ENCODE measurements at regions not wholly inside any gene's neighbourhood (a gene's known extent, or its start where the extent isn't known, plus 50 kb on each side); places are given as distances from the start of the nearest gene placed in this dataset.

- DNase-seq: no peak
- Histone ChIP-seq H3K4me1 (ENCODE audit: control insufficient read depth, insufficient read depth, low read length, poor library complexity, severe bottlenecking) (no peaks in the 10 kb centered on the region), H3K4me3 (ENCODE audit: insufficient read depth, low read depth, low read length, poor library complexity, severe bottlenecking) (no peak overlapping the region), H3K36me3 (ENCODE audit: control insufficient read depth, insufficient read depth, low read length) (no peaks in the 10 kb centered on the region), H3K27ac (ENCODE audit: insufficient read depth, low read length, poor library complexity, severe bottlenecking) (no peak overlapping the region), H3K9me3 (ENCODE audit: control insufficient read depth, low read length) (no peaks in the 10 kb centered on the region), H3K27me3 (replicated peaks; ENCODE audit: control insufficient read depth, insufficient read depth, low read length, poor library complexity, severe bottlenecking) (no peaks in the 10 kb centered on the region)
Measured at GRCh38 chr4:111685205-111685604, 460.0 kb upstream of the FAM241A start.

- Histone ChIP-seq H3K4me3 (ENCODE audit: insufficient read depth, low read depth, low read length, poor library complexity, severe bottlenecking) (no peak overlapping the region), H3K27ac (ENCODE audit: insufficient read depth, low read length, poor library complexity, severe bottlenecking) (no peak overlapping the region), H3K36me3 (ENCODE audit: control insufficient read depth, insufficient read depth, low read length) (no peaks in the 10 kb centered on the region), H3K27me3 (replicated peaks; ENCODE audit: control insufficient read depth, insufficient read depth, low read length, poor library complexity, severe bottlenecking) (no peaks in the 10 kb centered on the region), H3K4me1 (ENCODE audit: control insufficient read depth, insufficient read depth, low read length, poor library complexity, severe bottlenecking) (no peaks in the 10 kb centered on the region), H3K9me3 (ENCODE audit: control insufficient read depth, low read length) (no peaks in the 10 kb centered on the region)
- no peak for DNase-seq
Measured at GRCh38 chr4:111689214-111689613, 456.0 kb upstream of the FAM241A start.

GRCh38 chr4:111689731-111690130 lies 455.5 kb upstream of the FAM241A start:
- Histone ChIP-seq H3K36me3 (ENCODE audit: control insufficient read depth, insufficient read depth, low read length) (no peaks in the 10 kb centered on the region), H3K27me3 (replicated peaks; ENCODE audit: control insufficient read depth, insufficient read depth, low read length, poor library complexity, severe bottlenecking) (no peaks in the 10 kb centered on the region), H3K4me1 (ENCODE audit: control insufficient read depth, insufficient read depth, low read length, poor library complexity, severe bottlenecking) (no peaks in the 10 kb centered on the region), H3K27ac (ENCODE audit: insufficient read depth, low read length, poor library complexity, severe bottlenecking) (no peak overlapping the region), H3K9me3 (ENCODE audit: control insufficient read depth, low read length) (no peaks in the 10 kb centered on the region), H3K4me3 (ENCODE audit: insufficient read depth, low read depth, low read length, poor library complexity, severe bottlenecking) (no peak overlapping the region)
- DNase-seq: no peak

DNA sequence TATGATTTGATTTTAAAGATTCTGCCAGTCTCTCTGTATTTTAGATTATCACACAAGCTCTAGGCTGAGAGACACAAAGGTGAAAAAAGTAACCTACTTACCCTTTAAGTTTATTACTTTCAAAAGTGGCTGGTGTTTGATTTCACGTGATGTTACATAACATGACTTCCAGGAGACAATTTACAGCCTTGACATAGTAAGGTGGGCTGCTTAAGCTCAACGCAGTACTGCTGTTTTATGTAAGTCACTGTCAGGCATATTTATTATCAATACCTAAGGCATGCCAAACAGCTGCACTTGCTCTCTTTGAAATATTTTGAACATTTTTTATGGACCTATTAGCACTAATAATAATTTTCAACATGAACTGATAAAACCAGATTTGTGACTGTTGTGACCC lies 451.5 kb upstream of the FAM241A start:
- H3K4me1 ChIP-seq (ENCODE audit: control insufficient read depth, insufficient read depth, low read length, poor library complexity, severe bottlenecking): no peaks in the 10 kb centered on the region
- no peak overlapping the region for H3K4me3 ChIP-seq (ENCODE audit: insufficient read depth, low read depth, low read length, poor library complexity, severe bottlenecking)
- no peak for DNase-seq
- no peaks in the 10 kb centered on the region for H3K36me3 ChIP-seq (ENCODE audit: control insufficient read depth, insufficient read depth, low read length)
- H3K27me3 ChIP-seq (replicated peaks; ENCODE audit: control insufficient read depth, insufficient read depth, low read length, poor library complexity, severe bottlenecking): no peaks in the 10 kb centered on the region
- H3K27ac ChIP-seq (ENCODE audit: insufficient read depth, low read length, poor library complexity, severe bottlenecking): no peak overlapping the region
- H3K9me3 ChIP-seq (ENCODE audit: control insufficient read depth, low read length): no peaks in the 10 kb centered on the region

GRCh38 chr4:111695677-111696076 lies 449.6 kb upstream of the FAM241A start:
- Histone ChIP-seq H3K27me3 (replicated peaks; ENCODE audit: control insufficient read depth, insufficient read depth, low read length, poor library complexity, severe bottlenecking) (no peaks in the 10 kb centered on the region), H3K9me3 (ENCODE audit: control insufficient read depth, low read length) (no peaks in the 10 kb centered on the region), H3K27ac (ENCODE audit: insufficient read depth, low read length, poor library complexity, severe bottlenecking) (no peak overlapping the region), H3K36me3 (ENCODE audit: control insufficient read depth, insufficient read depth, low read length) (no peaks in the 10 kb centered on the region), H3K4me1 (ENCODE audit: control insufficient read depth, insufficient read depth, low read length, poor library complexity, severe bottlenecking) (no peaks in the 10 kb centered on the region), H3K4me3 (ENCODE audit: insufficient read depth, low read depth, low read length, poor library complexity, severe bottlenecking) (no peak overlapping the region)
- no peak for DNase-seq

- DNase-seq: no peak
- Histone ChIP-seq H3K27ac (ENCODE audit: insufficient read depth, low read length, poor library complexity, severe bottlenecking) (no peak overlapping the region), H3K36me3 (ENCODE audit: control insufficient read depth, insufficient read depth, low read length) (no peaks in the 10 kb centered on the region), H3K4me3 (ENCODE audit: insufficient read depth, low read depth, low read length, poor library complexity, severe bottlenecking) (no peak overlapping the region), H3K9me3 (ENCODE audit: control insufficient read depth, low read length) (no peaks in the 10 kb centered on the region), H3K27me3 (replicated peaks; ENCODE audit: control insufficient read depth, insufficient read depth, low read length, poor library complexity, severe bottlenecking) (no peaks in the 10 kb centered on the region), H3K4me1 (ENCODE audit: control insufficient read depth, insufficient read depth, low read length, poor library complexity, severe bottlenecking) (no peaks in the 10 kb centered on the region)
Measured at GRCh38 chr4:111696505-111696904, 448.7 kb upstream of the FAM241A start.

- H3K27me3 ChIP-seq (replicated peaks; ENCODE audit: control insufficient read depth, insufficient read depth, low read length, poor library complexity, severe bottlenecking): no peaks in the 10 kb centered on the region
- no peak overlapping the region for H3K27ac ChIP-seq (ENCODE audit: insufficient read depth, low read length, poor library complexity, severe bottlenecking)
- H3K36me3 ChIP-seq (ENCODE audit: control insufficient read depth, insufficient read depth, low read length): no peaks in the 10 kb centered on the region
- DNase-seq: no peak
- no peak overlapping the region for H3K4me3 ChIP-seq (ENCODE audit: insufficient read depth, low read depth, low read length, poor library complexity, severe bottlenecking)
- no peaks in the 10 kb centered on the region for H3K9me3 ChIP-seq (ENCODE audit: control insufficient read depth, low read length)
- no peaks in the 10 kb centered on the region for H3K4me1 ChIP-seq (ENCODE audit: control insufficient read depth, insufficient read depth, low read length, poor library complexity, severe bottlenecking)
Measured at GRCh38 chr4:111697176-111697942, 447.9 kb upstream of the FAM241A start.

DNA sequence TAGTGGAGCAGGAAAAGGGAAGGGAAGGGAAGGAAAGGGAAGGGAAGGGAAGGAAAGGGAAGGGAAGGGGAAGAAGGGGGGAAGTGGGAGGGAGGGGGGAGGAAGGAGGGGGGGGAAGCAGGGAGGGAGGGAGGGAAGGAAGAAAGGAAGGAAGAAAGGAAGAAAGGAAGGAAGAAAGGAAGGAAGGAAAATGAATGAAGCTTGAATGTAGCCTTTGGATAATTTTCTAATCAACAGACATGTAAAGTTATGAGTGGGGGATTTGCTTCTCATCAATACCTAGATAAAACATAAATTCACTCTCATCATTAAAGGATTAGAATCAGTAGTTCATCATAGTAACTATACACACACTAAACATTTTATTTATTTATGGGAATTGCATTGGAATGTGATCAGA lies 446.9 kb upstream of the FAM241A start:
- no peak overlapping the region for H3K4me3 ChIP-seq (ENCODE audit: insufficient read depth, low read depth, low read length, poor library complexity, severe bottlenecking)
- no peak for DNase-seq
- H3K9me3 ChIP-seq (ENCODE audit: control insufficient read depth, low read length): no peaks in the 10 kb centered on the region
- no peaks in the 10 kb centered on the region for H3K27me3 ChIP-seq (replicated peaks; ENCODE audit: control insufficient read depth, insufficient read depth, low read length, poor library complexity, severe bottlenecking)
- no peaks in the 10 kb centered on the region for H3K36me3 ChIP-seq (ENCODE audit: control insufficient read depth, insufficient read depth, low read length)
- H3K4me1 ChIP-seq (ENCODE audit: control insufficient read depth, insufficient read depth, low read length, poor library complexity, severe bottlenecking): no peaks in the 10 kb centered on the region
- H3K27ac ChIP-seq (ENCODE audit: insufficient read depth, low read length, poor library complexity, severe bottlenecking): no peak overlapping the region

- no peak overlapping the region for H3K4me3 ChIP-seq (ENCODE audit: insufficient read depth, low read depth, low read length, poor library complexity, severe bottlenecking)
- no peaks in the 10 kb centered on the region for H3K27me3 ChIP-seq (replicated peaks; ENCODE audit: control insufficient read depth, insufficient read depth, low read length, poor library complexity, severe bottlenecking)
- no peak for DNase-seq
- H3K9me3 ChIP-seq (ENCODE audit: control insufficient read depth, low read length): no peaks in the 10 kb centered on the region
- no peak overlapping the region for H3K27ac ChIP-seq (ENCODE audit: insufficient read depth, low read length, poor library complexity, severe bottlenecking)
- no peaks in the 10 kb centered on the region for H3K4me1 ChIP-seq (ENCODE audit: control insufficient read depth, insufficient read depth, low read length, poor library complexity, severe bottlenecking)
- no peaks in the 10 kb centered on the region for H3K36me3 ChIP-seq (ENCODE audit: control insufficient read depth, insufficient read depth, low read length)
Measured at GRCh38 chr4:111699165-111699564, 446.1 kb upstream of the FAM241A start.

- no peaks in the 10 kb centered on the region for H3K9me3 ChIP-seq (ENCODE audit: control insufficient read depth, low read length)
- no peak overlapping the region for H3K27ac ChIP-seq (ENCODE audit: insufficient read depth, low read length, poor library complexity, severe bottlenecking)
- H3K36me3 ChIP-seq (ENCODE audit: control insufficient read depth, insufficient read depth, low read length): no peaks in the 10 kb centered on the region
- no peaks in the 10 kb centered on the region for H3K27me3 ChIP-seq (replicated peaks; ENCODE audit: control insufficient read depth, insufficient read depth, low read length, poor library complexity, severe bottlenecking)
- no peaks in the 10 kb centered on the region for H3K4me1 ChIP-seq (ENCODE audit: control insufficient read depth, insufficient read depth, low read length, poor library complexity, severe bottlenecking)
- DNase-seq: no peak
- H3K4me3 ChIP-seq (ENCODE audit: insufficient read depth, low read depth, low read length, poor library complexity, severe bottlenecking): no peak overlapping the region
Measured at GRCh38 chr4:111701102-111701501, 444.2 kb upstream of the FAM241A start.
